HG03025 (cell line): ENCODE measurements at regions not wholly inside any gene's neighbourhood (a gene's known extent, or its start where the extent isn't known, plus 50 kb on each side); places are given as distances from the start of the nearest gene placed in this dataset.
"Not testable (repeated sequence)": the region's sequence is repeated elsewhere in the genome, so short reads cannot be mapped to it uniquely, and the experiment has no call there.

Experiments used
- ATAC-seq: cut with Tn5 transposase; IDR thresholded peaks from one replicate; pipeline ENCODE4 v1.9.1; 2021; ENCODE audit warnings: mild to moderate bottlenecking, moderate library complexity; ENCODE audit not compliant: unreplicated experiment, low FRiP score

- ATAC-seq: no peak
Observed at GRCh38 chr6:150681578-150682395, 82.1 kb downstream of the PLEKHG1 start.

GRCh38 chr6:150683320-150683719, 83.6 kb downstream of the PLEKHG1 start:
- no peak for ATAC-seq

GRCh38 chr6:150684161-150684560, 84.5 kb downstream of the PLEKHG1 start:
- no peak for ATAC-seq

- ATAC-seq: no peak
Observed at GRCh38 chr6:150684714-150685459, 85.2 kb downstream of the PLEKHG1 start.

GRCh38 chr6:150685860-150686259, 86.2 kb downstream of the PLEKHG1 start:
- ATAC-seq: no peak

GRCh38 chr6:150686566-150686965, 86.9 kb downstream of the PLEKHG1 start:
- ATAC-seq: no peak

- ATAC-seq: no peak
Observed at GRCh38 chr6:150687508-150687907, 87.8 kb downstream of the PLEKHG1 start.

GRCh38 chr6:150689900-150690590, 90.4 kb downstream of the PLEKHG1 start:
- ATAC-seq: no peak

- no peak for ATAC-seq
Observed at GRCh38 chr6:150690681-150691080, 91.0 kb downstream of the PLEKHG1 start.

GRCh38 chr6:150691463-150691862, 91.8 kb downstream of the PLEKHG1 start:
- ATAC-seq: no peak

- ATAC-seq: peak; percentile 55
Observed at GRCh38 chr6:150692604-150693003, 92.9 kb downstream of the PLEKHG1 start.

- no peak for ATAC-seq
Observed at GRCh38 chr6:150694889-150695288, 95.2 kb downstream of the PLEKHG1 start.

GRCh38 chr6:150695652-150696051, 96.0 kb downstream of the PLEKHG1 start:
- no peak for ATAC-seq

GRCh38 chr6:150696190-150696589, 96.5 kb downstream of the PLEKHG1 start:
- no peak for ATAC-seq

- ATAC-seq: not testable (repeated sequence)
Observed at GRCh38 chr6:150696918-150697317, 97.2 kb downstream of the PLEKHG1 start.

- ATAC-seq: no peak
Observed at GRCh38 chr6:150697515-150697914, 97.8 kb downstream of the PLEKHG1 start.

- no peak for ATAC-seq
Observed at GRCh38 chr6:150698391-150698790, 98.7 kb downstream of the PLEKHG1 start.

GRCh38 chr6:150702675-150703074, 103.0 kb downstream of the PLEKHG1 start:
- ATAC-seq: no peak

- ATAC-seq: no peak
Observed at GRCh38 chr6:150704447-150705192, 104.9 kb downstream of the PLEKHG1 start.

GRCh38 chr6:150705392-150705791, 105.7 kb downstream of the PLEKHG1 start:
- ATAC-seq: no peak
